ENCODE measurements at regions not wholly inside any gene's neighbourhood (a gene's known extent, or its start where the extent isn't known, plus 50 kb on each side); places are given as distances from the start of the nearest gene placed in this dataset.

DNA sequence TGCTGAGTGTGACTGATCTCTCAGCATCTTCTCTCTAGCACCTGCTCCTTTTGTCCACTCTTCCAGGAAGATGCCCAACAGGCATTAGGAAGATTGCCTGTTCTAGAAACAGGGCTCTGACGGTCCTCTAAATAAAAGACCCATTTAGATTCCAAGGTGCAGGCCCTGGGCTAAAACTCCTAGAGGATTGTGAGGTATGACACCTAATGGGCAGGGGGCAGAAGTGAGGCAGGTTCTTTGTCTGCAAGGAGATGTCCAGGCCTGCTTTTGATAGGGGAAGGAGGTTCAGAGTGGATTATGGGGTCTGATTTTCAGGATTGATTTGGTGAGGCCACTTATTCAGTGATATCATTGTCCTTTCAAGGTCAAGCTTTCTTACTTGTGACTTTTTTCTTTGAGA is 140.8 kb upstream of the TRPC7 start:
- no peaks in the 10 kb centered on the region for H3K4me1 Mint-ChIP-seq (ENCODE audit: unreplicated experiment)
- no peaks in the 10 kb centered on the region for H3K36me3 Mint-ChIP-seq (ENCODE audit: unreplicated experiment)
- no peaks in the 10 kb centered on the region for H3K9me3 Mint-ChIP-seq (ENCODE audit: unreplicated experiment)
- TF ChIP-seq, protein P1, sequence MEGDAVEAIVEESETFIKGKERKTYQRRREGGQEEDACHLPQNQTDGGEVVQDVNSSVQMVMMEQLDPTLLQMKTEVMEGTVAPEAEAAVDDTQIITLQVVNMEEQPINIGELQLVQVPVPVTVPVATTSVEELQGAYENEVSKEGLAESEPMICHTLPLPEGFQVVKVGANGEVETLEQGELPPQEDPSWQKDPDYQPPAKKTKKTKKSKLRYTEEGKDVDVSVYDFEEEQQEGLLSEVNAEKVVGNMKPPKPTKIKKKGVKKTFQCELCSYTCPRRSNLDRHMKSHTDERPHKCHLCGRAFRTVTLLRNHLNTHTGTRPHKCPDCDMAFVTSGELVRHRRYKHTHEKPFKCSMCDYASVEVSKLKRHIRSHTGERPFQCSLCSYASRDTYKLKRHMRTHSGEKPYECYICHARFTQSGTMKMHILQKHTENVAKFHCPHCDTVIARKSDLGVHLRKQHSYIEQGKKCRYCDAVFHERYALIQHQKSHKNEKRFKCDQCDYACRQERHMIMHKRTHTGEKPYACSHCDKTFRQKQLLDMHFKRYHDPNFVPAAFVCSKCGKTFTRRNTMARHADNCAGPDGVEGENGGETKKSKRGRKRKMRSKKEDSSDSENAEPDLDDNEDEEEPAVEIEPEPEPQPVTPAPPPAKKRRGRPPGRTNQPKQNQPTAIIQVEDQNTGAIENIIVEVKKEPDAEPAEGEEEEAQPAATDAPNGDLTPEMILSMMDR (IDR thresholded peaks at IDR 0.05), result no peak
- no peak overlapping the region for H3K27ac Mint-ChIP-seq (ENCODE audit: unreplicated experiment)
- H3K27me3 Mint-ChIP-seq (ENCODE audit: unreplicated experiment), result no peaks in the 10 kb centered on the region
- no peak overlapping the region for H3K4me3 Mint-ChIP-seq (ENCODE audit: unreplicated experiment)
- DNase-seq (ENCODE audit: extremely low spot score, unreplicated experiment), result no peak

DNA sequence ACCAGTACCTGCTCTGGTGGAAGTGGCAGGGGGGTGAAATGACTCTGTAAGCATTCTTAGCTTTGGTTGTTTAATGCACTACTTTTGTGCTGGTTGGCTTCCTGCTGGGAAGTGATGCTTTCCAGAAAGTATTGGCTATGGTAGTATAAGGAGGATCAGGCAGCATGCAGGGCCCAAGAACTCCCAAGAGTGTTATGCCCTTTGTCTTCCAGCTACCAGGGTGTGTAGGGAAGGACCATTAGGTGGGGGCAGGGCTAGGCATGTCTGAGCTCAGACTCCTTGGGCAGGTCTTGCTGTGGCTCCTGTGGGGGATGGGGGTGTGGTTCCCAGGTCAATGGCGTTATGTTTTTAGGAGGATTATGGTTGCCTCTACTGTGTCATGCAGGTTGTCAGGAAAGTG is 135.8 kb upstream of the TRPC7 start:
- H3K9me3 Mint-ChIP-seq (ENCODE audit: unreplicated experiment), result peaks cover 16% of the 10 kb centered on the region
- H3K27me3 Mint-ChIP-seq (ENCODE audit: unreplicated experiment), result no peaks in the 10 kb centered on the region
- TF ChIP-seq, protein P1 (IDR thresholded peaks at IDR 0.05), result no peak
- H3K4me1 Mint-ChIP-seq (ENCODE audit: unreplicated experiment), result no peaks in the 10 kb centered on the region
- no peaks in the 10 kb centered on the region for H3K36me3 Mint-ChIP-seq (ENCODE audit: unreplicated experiment)
- no peak overlapping the region for H3K4me3 Mint-ChIP-seq (ENCODE audit: unreplicated experiment)
- no peak for DNase-seq (ENCODE audit: extremely low spot score, unreplicated experiment)
- H3K27ac Mint-ChIP-seq (ENCODE audit: unreplicated experiment), result no peak overlapping the region

DNA sequence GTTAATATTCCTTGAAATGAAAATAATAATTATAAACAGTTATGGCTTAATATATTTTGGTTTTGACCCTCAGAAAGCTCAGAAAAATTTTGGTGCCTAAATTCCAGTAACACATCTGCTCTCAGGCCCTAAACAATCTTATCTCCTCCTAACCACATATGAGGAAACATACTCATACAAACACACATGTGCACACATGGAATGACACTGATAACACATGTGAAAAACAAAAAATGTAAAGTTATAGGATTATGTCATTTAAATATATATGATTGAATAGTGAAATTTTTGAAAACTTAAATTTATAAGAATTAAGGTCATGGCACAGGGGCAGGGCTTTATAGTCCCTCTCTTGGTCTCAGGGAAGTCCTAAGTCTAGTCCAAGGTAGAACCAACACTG is 127.2 kb upstream of the TRPC7 start:
- H3K36me3 Mint-ChIP-seq (ENCODE audit: unreplicated experiment), result no peaks in the 10 kb centered on the region
- H3K4me1 Mint-ChIP-seq (ENCODE audit: unreplicated experiment), result no peaks in the 10 kb centered on the region
- H3K27me3 Mint-ChIP-seq (ENCODE audit: unreplicated experiment), result no peaks in the 10 kb centered on the region
- TF ChIP-seq, protein P1 (IDR thresholded peaks at IDR 0.05), result no peak
- no peak overlapping the region for H3K4me3 Mint-ChIP-seq (ENCODE audit: unreplicated experiment)
- DNase-seq (ENCODE audit: extremely low spot score, unreplicated experiment), result no peak
- H3K9me3 Mint-ChIP-seq (ENCODE audit: unreplicated experiment), result peaks cover 17% of the 10 kb centered on the region
- no peak overlapping the region for H3K27ac Mint-ChIP-seq (ENCODE audit: unreplicated experiment)

DNA sequence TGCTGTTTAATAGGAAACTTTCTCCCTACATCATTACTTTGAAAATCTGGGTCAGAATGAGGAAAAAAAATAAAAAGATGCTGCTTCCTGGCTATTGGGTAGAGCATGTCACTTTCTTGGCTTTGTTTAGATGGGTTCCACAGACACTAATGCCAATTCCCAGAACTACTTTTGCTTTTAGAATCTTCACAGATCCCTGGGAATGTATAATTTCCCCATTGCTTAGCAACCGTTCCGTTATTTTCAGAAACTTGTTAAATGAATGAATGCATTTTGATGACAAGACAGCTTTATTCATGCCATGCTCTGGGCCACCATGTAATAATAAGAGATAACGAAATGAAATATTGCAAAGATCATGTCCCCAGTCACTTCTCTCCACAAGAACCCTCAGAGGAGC is 126.5 kb upstream of the TRPC7 start:
- H3K4me1 Mint-ChIP-seq (ENCODE audit: unreplicated experiment), result no peaks in the 10 kb centered on the region
- H3K36me3 Mint-ChIP-seq (ENCODE audit: unreplicated experiment), result no peaks in the 10 kb centered on the region
- no peak overlapping the region for H3K27ac Mint-ChIP-seq (ENCODE audit: unreplicated experiment)
- H3K9me3 Mint-ChIP-seq (ENCODE audit: unreplicated experiment), result peaks cover 17% of the 10 kb centered on the region
- H3K4me3 Mint-ChIP-seq (ENCODE audit: unreplicated experiment), result no peak overlapping the region
- no peak for DNase-seq (ENCODE audit: extremely low spot score, unreplicated experiment)
- TF ChIP-seq, protein P1 (IDR thresholded peaks at IDR 0.05), result no peak
- no peaks in the 10 kb centered on the region for H3K27me3 Mint-ChIP-seq (ENCODE audit: unreplicated experiment)

DNA sequence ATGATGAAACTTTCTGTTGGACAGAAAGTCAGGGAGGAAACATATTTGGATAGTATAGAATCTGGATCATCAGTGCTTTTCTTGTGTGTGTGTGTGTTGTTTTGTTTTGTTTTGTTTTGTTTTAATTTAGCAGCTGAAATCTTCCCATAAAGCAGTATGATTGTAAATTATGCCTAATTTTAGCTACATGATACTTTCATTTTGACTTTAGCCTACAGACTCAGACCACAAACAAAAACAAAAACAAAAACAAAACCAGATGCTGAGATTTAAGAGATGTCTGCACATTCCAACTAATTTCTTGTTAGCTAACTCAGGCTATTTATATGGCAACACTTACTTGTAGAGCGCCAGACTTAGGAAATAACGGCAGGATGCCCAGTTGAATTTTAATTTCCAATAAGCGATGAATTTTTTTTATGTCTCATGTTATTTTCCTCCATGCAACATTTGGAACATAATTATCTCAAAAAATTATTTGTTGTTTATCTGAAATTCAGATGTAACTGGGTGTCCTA is 119.5 kb upstream of the TRPC7 start:
- Mint-ChIP-seq H3K27me3 (ENCODE audit: unreplicated experiment) (no peaks in the 10 kb centered on the region), H3K4me1 (ENCODE audit: unreplicated experiment) (no peaks in the 10 kb centered on the region), H3K4me3 (ENCODE audit: unreplicated experiment) (no peak overlapping the region), H3K9me3 (ENCODE audit: unreplicated experiment) (no peaks in the 10 kb centered on the region), H3K27ac (ENCODE audit: unreplicated experiment) (no peak overlapping the region), H3K36me3 (ENCODE audit: unreplicated experiment) (no peaks in the 10 kb centered on the region)
- DNase-seq (ENCODE audit: extremely low spot score, unreplicated experiment), result no peak
- TF ChIP-seq, protein P1 (IDR thresholded peaks at IDR 0.05), result no peak

All from osteocyte (in vitro differentiated cells).